NB4 (cell line): ENCODE measurements at regions not wholly inside any gene's neighbourhood (a gene's known extent, or its start where the extent isn't known, plus 50 kb on each side); places are given as distances from the start of the nearest gene placed in this dataset.

ENCODE experiments used
- CTCF ChIP-seq: IDR thresholded peaks from one replicate; pipeline ENCODE4 v1.5.1; 2012; ENCODE audit warnings: low read depth, low read length
- MAX ChIP-seq: IDR thresholded peaks from 2 replicates; pipeline ENCODE4 v1.6.1; 2011; ENCODE audit warnings: low read depth, low read length
- MYC ChIP-seq: IDR thresholded peaks from 2 replicates; pipeline ENCODE4 v1.6.1; 2011; ENCODE audit warnings: low read depth, low read length
- POLR2A ChIP-seq: IDR thresholded peaks from 2 replicates; pipeline ENCODE4 v1.6.1; 2011; ENCODE audit warnings: mild to moderate bottlenecking; ENCODE audit not compliant: insufficient read length; ENCODE audit errors: extremely low read depth

DNA sequence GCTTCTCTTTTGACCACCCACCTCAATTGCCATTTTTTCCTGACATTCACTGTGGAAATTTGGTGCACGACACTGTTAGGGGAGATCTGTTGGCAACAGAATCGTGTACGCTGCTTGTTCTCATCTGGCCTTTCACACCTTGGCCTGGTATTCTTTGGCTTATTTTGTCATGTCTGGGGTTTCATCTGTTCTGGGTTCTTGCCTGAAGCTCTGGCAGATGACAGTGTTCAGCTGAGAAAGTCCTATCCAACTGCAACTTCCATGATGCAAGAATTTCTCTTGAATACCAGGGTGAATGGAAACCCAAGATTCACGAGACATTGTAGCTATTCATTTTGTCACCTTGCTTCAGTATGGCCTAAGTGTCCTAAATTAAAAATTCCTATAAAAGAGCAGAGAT is 82.6 kb upstream of the CELF2 start:
- TF ChIP-seq CTCF, result no peak
- TF ChIP-seq MYC, result no peak
- no peak for TF ChIP-seq MAX
- TF ChIP-seq POLR2A, result no peak
